ENCODE measurements at regions not wholly inside any gene's neighbourhood (a gene's known extent, or its start where the extent isn't known, plus 50 kb on each side); places are given as distances from the start of the nearest gene placed in this dataset.

DNA sequence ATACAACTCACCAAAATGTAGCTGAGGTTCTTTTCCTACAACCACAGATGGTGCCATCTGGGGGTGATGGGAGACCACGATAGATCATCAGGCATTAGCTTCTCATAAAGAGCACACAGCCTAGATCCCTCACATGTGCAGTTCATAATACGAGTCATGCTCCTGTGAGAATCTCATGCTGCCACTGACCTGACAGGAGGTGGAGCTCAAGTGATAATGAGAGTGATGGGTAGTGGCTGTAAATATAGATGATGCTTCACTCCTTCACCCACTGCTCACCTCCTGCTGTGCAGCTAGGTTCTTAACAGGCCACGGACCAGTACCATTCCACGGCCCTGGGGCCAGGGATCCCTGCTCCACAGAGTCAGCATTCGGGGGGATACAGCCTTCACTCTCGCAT lies 943.8 kb downstream of the NLGN4Y start:
- Histone ChIP-seq H3K4me3 (ENCODE audit: low read length in 3 of 3) (no peak overlapping the region), H3K9me3 (ENCODE audit: control insufficient read depth in 2 of 3, insufficient read depth in 1 of 3, low read length in 3 of 3) (no peaks in the 10 kb centered on the region), H3K36me3 (ENCODE audit: control insufficient read depth in 2 of 3, insufficient read depth in 3 of 3, low read length in 3 of 3) (no peaks in the 10 kb centered on the region), H3K27ac (ENCODE audit: low read depth in 2 of 2, low read length in 2 of 2) (no peak overlapping the region), H3K4me1 (ENCODE audit: control insufficient read depth in 2 of 3, insufficient read depth in 2 of 3, low read depth in 1 of 3, low read length in 3 of 3) (no peaks in the 10 kb centered on the region), H3K9ac (ENCODE audit: low read length in 3 of 3) (no peak overlapping the region), H3K27me3 (ENCODE audit: control insufficient read depth, insufficient read depth, low read length) (no peaks in the 10 kb centered on the region)
- DNase-seq (no peak), FAIRE-seq (no peak)
- intact Hi-C loops (cut with DNase I), result no loop called here
- TF ChIP-seq, protein P1, sequence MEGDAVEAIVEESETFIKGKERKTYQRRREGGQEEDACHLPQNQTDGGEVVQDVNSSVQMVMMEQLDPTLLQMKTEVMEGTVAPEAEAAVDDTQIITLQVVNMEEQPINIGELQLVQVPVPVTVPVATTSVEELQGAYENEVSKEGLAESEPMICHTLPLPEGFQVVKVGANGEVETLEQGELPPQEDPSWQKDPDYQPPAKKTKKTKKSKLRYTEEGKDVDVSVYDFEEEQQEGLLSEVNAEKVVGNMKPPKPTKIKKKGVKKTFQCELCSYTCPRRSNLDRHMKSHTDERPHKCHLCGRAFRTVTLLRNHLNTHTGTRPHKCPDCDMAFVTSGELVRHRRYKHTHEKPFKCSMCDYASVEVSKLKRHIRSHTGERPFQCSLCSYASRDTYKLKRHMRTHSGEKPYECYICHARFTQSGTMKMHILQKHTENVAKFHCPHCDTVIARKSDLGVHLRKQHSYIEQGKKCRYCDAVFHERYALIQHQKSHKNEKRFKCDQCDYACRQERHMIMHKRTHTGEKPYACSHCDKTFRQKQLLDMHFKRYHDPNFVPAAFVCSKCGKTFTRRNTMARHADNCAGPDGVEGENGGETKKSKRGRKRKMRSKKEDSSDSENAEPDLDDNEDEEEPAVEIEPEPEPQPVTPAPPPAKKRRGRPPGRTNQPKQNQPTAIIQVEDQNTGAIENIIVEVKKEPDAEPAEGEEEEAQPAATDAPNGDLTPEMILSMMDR (IDR thresholded peaks at IDR 0.05; ENCODE audit: borderline replicate concordance, extremely low read depth, insufficient read depth), result no peak

DNA sequence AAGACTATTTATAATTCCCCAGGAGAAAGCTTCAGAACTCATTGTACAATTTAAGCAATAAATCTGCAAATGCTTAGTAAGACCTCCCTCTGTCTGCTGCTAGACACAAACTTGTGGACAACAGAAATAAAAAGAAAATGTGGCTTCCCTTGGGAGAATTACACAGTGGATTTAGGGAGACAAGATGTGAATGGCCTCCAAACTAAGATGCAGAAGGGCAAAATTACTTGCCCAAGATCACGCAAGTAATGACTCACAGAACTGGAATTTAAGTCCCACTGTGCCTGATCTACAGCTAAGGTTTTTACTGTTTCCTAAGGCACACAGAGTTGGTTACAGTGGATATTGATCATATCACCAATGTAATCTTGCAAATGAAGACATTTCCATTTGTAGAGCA lies 947.0 kb downstream of the NLGN4Y start:
- TF ChIP-seq, protein P1 (IDR thresholded peaks at IDR 0.05; ENCODE audit: borderline replicate concordance, extremely low read depth, insufficient read depth), result no peak
- FAIRE-seq, result no peak
- no peaks in the 10 kb centered on the region for H3K9me3 ChIP-seq (ENCODE audit: control insufficient read depth in 2 of 3, insufficient read depth in 1 of 3, low read length in 3 of 3)
- H3K36me3 ChIP-seq (ENCODE audit: control insufficient read depth in 2 of 3, insufficient read depth in 3 of 3, low read length in 3 of 3), result no peaks in the 10 kb centered on the region
- no peak for DNase-seq
- H3K27me3 ChIP-seq (ENCODE audit: control insufficient read depth, insufficient read depth, low read length), result no peaks in the 10 kb centered on the region
- H3K9ac ChIP-seq (ENCODE audit: low read length in 3 of 3), result no peak overlapping the region
- H3K4me3 ChIP-seq (ENCODE audit: low read length in 3 of 3), result no peak overlapping the region
- intact Hi-C loops (cut with DNase I), result no loop called here
- no peak overlapping the region for H3K27ac ChIP-seq (ENCODE audit: low read depth in 2 of 2, low read length in 2 of 2)
- H3K4me1 ChIP-seq (ENCODE audit: control insufficient read depth in 2 of 3, insufficient read depth in 2 of 3, low read depth in 1 of 3, low read length in 3 of 3), result no peaks in the 10 kb centered on the region

DNA sequence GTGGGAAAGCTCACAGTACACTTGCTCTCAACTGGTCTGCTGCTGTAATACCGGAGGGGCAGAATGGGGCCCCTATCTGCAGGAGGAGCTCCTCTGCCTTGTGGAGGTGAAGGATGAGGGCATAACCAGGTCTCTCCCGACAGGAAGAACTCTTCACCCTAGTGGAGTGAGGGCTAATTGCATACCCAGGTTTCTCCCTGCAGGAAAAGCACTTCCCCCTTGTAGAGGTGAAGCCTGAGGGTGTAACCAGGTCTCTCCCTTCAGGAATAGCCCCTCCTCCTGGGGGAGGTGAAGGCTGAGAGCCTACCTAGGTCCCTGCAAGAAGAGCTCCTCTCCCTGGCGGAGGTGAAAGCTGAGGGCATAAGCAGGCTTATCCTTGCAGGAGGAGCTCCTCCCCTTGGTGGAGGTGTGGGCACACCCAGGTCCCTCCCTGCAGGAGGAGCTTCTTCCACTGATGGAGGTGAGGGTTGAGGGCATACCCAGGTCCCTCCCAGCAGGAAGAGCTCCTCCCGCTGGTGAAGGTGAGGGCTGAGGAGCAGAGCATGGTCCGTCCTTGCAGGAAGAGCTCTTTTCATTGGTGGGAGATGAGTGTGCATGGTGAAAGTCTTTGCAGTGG lies 954.1 kb downstream of the NLGN4Y start:
- Histone ChIP-seq H3K36me3 (ENCODE audit: control insufficient read depth in 2 of 3, insufficient read depth in 3 of 3, low read length in 3 of 3) (no peaks in the 10 kb centered on the region), H3K4me1 (ENCODE audit: control insufficient read depth in 2 of 3, insufficient read depth in 2 of 3, low read depth in 1 of 3, low read length in 3 of 3) (no peaks in the 10 kb centered on the region), H3K9ac (ENCODE audit: low read length in 3 of 3) (no peak overlapping the region), H3K27ac (ENCODE audit: low read depth in 2 of 2, low read length in 2 of 2) (no peak overlapping the region), H3K9me3 (ENCODE audit: control insufficient read depth in 2 of 3, insufficient read depth in 1 of 3, low read length in 3 of 3) (no peaks in the 10 kb centered on the region), H3K4me3 (ENCODE audit: low read length in 3 of 3) (no peak overlapping the region), H3K27me3 (ENCODE audit: control insufficient read depth, insufficient read depth, low read length) (no peaks in the 10 kb centered on the region)
- DNase-seq (no peak), FAIRE-seq (no peak)
- TF ChIP-seq, protein P1 (IDR thresholded peaks at IDR 0.05; ENCODE audit: borderline replicate concordance, extremely low read depth, insufficient read depth), result no peak
- intact Hi-C loops (cut with DNase I), result no loop called here

DNA sequence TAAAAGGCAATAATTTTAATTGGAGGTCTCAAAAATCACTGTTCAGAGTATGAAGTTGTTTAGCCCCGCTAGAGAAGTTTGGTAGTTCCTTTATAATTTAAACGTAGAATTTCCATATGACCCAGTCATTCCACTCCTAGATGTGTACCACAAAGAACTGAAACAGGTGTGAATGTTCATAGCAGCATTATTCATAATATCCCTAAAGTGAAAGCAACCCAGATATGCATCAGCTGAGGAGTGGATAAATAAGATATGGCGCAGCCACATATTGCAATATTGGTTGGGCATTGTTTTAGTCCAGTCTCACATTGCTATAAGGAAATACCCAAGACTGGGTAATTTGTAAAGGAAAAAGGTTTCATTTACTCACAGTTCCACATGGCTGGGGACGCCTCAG lies 976.2 kb downstream of the NLGN4Y start:
- DNase-seq (no peak), FAIRE-seq (no peak)
- H3K9me3 ChIP-seq (ENCODE audit: control insufficient read depth in 2 of 3, insufficient read depth in 1 of 3, low read length in 3 of 3), result no peaks in the 10 kb centered on the region
- TF ChIP-seq, protein P1 (IDR thresholded peaks at IDR 0.05; ENCODE audit: borderline replicate concordance, extremely low read depth, insufficient read depth), result no peak
- no peaks in the 10 kb centered on the region for H3K36me3 ChIP-seq (ENCODE audit: control insufficient read depth in 2 of 3, insufficient read depth in 3 of 3, low read length in 3 of 3)
- no peaks in the 10 kb centered on the region for H3K27me3 ChIP-seq (ENCODE audit: control insufficient read depth, insufficient read depth, low read length)
- intact Hi-C loops (cut with DNase I), result no loop called here
- no peak overlapping the region for H3K4me3 ChIP-seq (ENCODE audit: low read length in 3 of 3)
- no peak overlapping the region for H3K27ac ChIP-seq (ENCODE audit: low read depth in 2 of 2, low read length in 2 of 2)
- H3K4me1 ChIP-seq (ENCODE audit: control insufficient read depth in 2 of 3, insufficient read depth in 2 of 3, low read depth in 1 of 3, low read length in 3 of 3), result no peaks in the 10 kb centered on the region
- H3K9ac ChIP-seq (ENCODE audit: low read length in 3 of 3), result no peak overlapping the region
